ENCODE measurements at regions not wholly inside any gene's neighbourhood (a gene's known extent, or its start where the extent isn't known, plus 50 kb on each side); places are given as distances from the start of the nearest gene placed in this dataset.

DNA sequence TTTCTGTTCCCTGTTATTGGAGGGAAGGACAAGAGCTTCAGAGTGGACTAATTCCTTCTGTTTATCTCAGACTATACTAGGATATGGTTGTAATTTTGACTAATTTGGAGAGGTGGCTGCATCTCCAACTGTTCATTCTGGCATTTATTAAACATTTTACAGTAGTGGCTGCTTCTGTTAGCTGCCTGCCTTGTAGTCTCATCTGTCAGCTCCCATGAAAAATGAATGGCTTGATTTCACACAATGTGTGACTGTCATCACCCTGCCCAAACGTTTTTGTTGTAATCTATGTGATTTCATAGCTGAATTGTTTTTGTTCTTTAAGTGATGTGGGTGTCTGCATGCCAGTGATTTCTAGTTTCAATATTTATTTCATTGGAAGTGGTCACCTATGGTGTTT, 459.4 kb upstream of the PTPRD start:
- Histone ChIP-seq H3K4me1 (ENCODE audit: low read length) (no peaks in the 10 kb centered on the region), H3K27ac (ENCODE audit: low read length) (no peak overlapping the region), H3K9ac (ENCODE audit: low read length) (no peak overlapping the region), H3K4me3 (ENCODE audit: low read length) (no peak overlapping the region), H3K9me3 (replicated peaks; ENCODE audit: insufficient read depth, low read length) (no peaks in the 10 kb centered on the region), H3K4me2 (ENCODE audit: low read depth, low read length) (no peak overlapping the region), H3F3A (ENCODE audit: insufficient read depth, low read length) (no peaks in the 10 kb centered on the region), H4K20me1 (ENCODE audit: insufficient read depth, low read length) (no peaks in the 10 kb centered on the region), H3K27me3 (replicated peaks; ENCODE audit: insufficient read depth, low read length) (no peaks in the 10 kb centered on the region), H3K9me2 (replicated peaks; ENCODE audit: insufficient read depth, low read length) (no peaks in the 10 kb centered on the region), H2AFZ (ENCODE audit: low read length) (no peak overlapping the region), H3K79me2 (ENCODE audit: low read length) (no peaks in the 10 kb centered on the region), H3K36me3 (replicated peaks; ENCODE audit: insufficient read depth, low read length) (no peaks in the 10 kb centered on the region)
- TF ChIP-seq, protein P1, sequence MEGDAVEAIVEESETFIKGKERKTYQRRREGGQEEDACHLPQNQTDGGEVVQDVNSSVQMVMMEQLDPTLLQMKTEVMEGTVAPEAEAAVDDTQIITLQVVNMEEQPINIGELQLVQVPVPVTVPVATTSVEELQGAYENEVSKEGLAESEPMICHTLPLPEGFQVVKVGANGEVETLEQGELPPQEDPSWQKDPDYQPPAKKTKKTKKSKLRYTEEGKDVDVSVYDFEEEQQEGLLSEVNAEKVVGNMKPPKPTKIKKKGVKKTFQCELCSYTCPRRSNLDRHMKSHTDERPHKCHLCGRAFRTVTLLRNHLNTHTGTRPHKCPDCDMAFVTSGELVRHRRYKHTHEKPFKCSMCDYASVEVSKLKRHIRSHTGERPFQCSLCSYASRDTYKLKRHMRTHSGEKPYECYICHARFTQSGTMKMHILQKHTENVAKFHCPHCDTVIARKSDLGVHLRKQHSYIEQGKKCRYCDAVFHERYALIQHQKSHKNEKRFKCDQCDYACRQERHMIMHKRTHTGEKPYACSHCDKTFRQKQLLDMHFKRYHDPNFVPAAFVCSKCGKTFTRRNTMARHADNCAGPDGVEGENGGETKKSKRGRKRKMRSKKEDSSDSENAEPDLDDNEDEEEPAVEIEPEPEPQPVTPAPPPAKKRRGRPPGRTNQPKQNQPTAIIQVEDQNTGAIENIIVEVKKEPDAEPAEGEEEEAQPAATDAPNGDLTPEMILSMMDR (IDR thresholded peaks at IDR 0.05; ENCODE audit: low read length): no peak
- TF ChIP-seq EZH2 (optimal IDR thresholded peaks at IDR 0.05; ENCODE audit: low read depth, low read length) (no peak), EZH2phosphoT487 (IDR thresholded peaks at IDR 0.05; ENCODE audit: low read length) (no peak)
- no peak for DNase-seq

- Histone ChIP-seq H3K79me2 (ENCODE audit: low read length) (no peaks in the 10 kb centered on the region), H3F3A (ENCODE audit: insufficient read depth, low read length) (no peaks in the 10 kb centered on the region), H3K4me3 (ENCODE audit: low read length) (no peak overlapping the region), H3K4me2 (ENCODE audit: low read depth, low read length) (no peak overlapping the region), H2AFZ (ENCODE audit: low read length) (no peak overlapping the region), H3K9ac (ENCODE audit: low read length) (no peak overlapping the region), H3K27ac (ENCODE audit: low read length) (no peak overlapping the region), H3K4me1 (ENCODE audit: low read length) (no peaks in the 10 kb centered on the region), H3K27me3 (replicated peaks; ENCODE audit: insufficient read depth, low read length) (no peaks in the 10 kb centered on the region), H4K20me1 (ENCODE audit: insufficient read depth, low read length) (no peaks in the 10 kb centered on the region), H3K36me3 (replicated peaks; ENCODE audit: insufficient read depth, low read length) (no peaks in the 10 kb centered on the region), H3K9me2 (replicated peaks; ENCODE audit: insufficient read depth, low read length) (no peaks in the 10 kb centered on the region), H3K9me3 (replicated peaks; ENCODE audit: insufficient read depth, low read length) (no peaks in the 10 kb centered on the region)
- DNase-seq: no peak
- TF ChIP-seq EZH2 (optimal IDR thresholded peaks at IDR 0.05; ENCODE audit: low read depth, low read length) (no peak), EZH2phosphoT487 (IDR thresholded peaks at IDR 0.05; ENCODE audit: low read length) (no peak)
- TF ChIP-seq, protein P1 (IDR thresholded peaks at IDR 0.05; ENCODE audit: low read length): no peak
Observed at GRCh38 chr9:11086561-11086960, 473.8 kb upstream of the PTPRD start.

DNA sequence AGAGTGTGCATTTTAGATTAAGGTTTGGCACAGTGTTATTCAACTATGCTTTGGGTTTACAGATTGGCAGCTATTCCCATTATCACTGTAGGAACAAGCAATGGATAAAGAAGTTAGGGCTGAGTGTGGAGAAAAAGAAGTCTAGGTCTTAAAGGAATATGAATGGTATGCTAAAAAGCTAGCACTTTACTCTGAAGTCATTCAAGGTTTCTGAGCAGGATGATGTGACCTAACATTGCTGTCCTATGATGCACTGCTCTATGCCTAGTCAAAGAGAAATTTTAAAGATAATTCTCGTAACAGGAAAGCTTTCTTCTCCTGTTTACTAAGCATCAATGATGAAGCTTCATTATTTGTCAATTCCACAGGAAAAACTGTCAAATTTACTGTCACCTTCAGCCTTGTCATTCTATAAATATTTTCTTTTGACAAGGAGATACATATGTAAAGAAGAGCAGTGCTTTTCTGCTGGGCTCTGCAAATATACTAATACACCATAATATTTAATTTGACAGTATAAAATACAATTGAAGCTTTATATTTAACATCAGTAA, 476.1 kb upstream of the PTPRD start:
- no peaks in the 10 kb centered on the region for H4K20me1 ChIP-seq (ENCODE audit: insufficient read depth, low read length)
- no peak overlapping the region for H3K4me3 ChIP-seq (ENCODE audit: low read length)
- no peaks in the 10 kb centered on the region for H3K9me3 ChIP-seq (replicated peaks; ENCODE audit: insufficient read depth, low read length)
- H3K27me3 ChIP-seq (replicated peaks; ENCODE audit: insufficient read depth, low read length): no peaks in the 10 kb centered on the region
- no peaks in the 10 kb centered on the region for H3F3A ChIP-seq (ENCODE audit: insufficient read depth, low read length)
- no peaks in the 10 kb centered on the region for H3K9me2 ChIP-seq (replicated peaks; ENCODE audit: insufficient read depth, low read length)
- no peaks in the 10 kb centered on the region for H3K79me2 ChIP-seq (ENCODE audit: low read length)
- H3K4me1 ChIP-seq (ENCODE audit: low read length): no peaks in the 10 kb centered on the region
- DNase-seq: no peak
- no peak overlapping the region for H3K9ac ChIP-seq (ENCODE audit: low read length)
- H3K27ac ChIP-seq (ENCODE audit: low read length): no peak overlapping the region
- TF ChIP-seq EZH2phosphoT487 (IDR thresholded peaks at IDR 0.05; ENCODE audit: low read length) (no peak), EZH2 (optimal IDR thresholded peaks at IDR 0.05; ENCODE audit: low read depth, low read length) (no peak)
- TF ChIP-seq, protein P1 (IDR thresholded peaks at IDR 0.05; ENCODE audit: low read length): no peak
- no peaks in the 10 kb centered on the region for H3K36me3 ChIP-seq (replicated peaks; ENCODE audit: insufficient read depth, low read length)
- H3K4me2 ChIP-seq (ENCODE audit: low read depth, low read length): no peak overlapping the region
- H2AFZ ChIP-seq (ENCODE audit: low read length): no peak overlapping the region

Measured in MM.1S (cell line).